GM18867 (cell line): ENCODE measurements at regions not wholly inside any gene's neighbourhood (a gene's known extent, or its start where the extent isn't known, plus 50 kb on each side); places are given as distances from the start of the nearest gene placed in this dataset.
A peak's percentile ranks its signal among the peaks of the same experiment; 100 is the strongest.

Experiments
- ATAC-seq: cut with Tn5 transposase; IDR thresholded peaks from one replicate; pipeline ENCODE4 v1.9.1; 2021; ENCODE audit warnings: mild to moderate bottlenecking, moderate library complexity; ENCODE audit not compliant: unreplicated experiment

- ATAC-seq, result peak; percentile 99
Measured at GRCh38 chr9:84123648-84124406, 143.2 kb downstream of the RMI1 start.

DNA sequence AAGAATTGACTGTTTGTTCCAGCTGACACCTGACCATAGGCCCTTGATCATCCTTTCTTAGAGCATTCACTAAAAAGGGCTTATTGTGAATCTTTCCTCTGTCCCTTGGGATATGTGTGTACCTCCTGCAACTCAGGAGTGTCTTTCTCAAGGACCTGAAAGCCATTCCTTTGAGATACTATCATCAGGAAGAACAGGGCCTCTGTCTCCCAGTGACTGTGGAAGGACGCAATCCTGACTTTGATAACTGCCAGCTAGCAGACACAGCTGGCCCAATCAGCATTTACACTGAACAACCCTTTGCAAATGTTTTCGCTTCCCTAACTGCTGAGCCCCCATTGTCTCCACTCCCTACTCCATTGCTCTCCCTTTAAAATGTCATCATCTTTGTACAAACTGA, 144.4 kb downstream of the RMI1 start:
- ATAC-seq, result no peak

- no peak for ATAC-seq
Measured at GRCh38 chr9:84129529-84129928, 148.9 kb downstream of the RMI1 start.

DNA sequence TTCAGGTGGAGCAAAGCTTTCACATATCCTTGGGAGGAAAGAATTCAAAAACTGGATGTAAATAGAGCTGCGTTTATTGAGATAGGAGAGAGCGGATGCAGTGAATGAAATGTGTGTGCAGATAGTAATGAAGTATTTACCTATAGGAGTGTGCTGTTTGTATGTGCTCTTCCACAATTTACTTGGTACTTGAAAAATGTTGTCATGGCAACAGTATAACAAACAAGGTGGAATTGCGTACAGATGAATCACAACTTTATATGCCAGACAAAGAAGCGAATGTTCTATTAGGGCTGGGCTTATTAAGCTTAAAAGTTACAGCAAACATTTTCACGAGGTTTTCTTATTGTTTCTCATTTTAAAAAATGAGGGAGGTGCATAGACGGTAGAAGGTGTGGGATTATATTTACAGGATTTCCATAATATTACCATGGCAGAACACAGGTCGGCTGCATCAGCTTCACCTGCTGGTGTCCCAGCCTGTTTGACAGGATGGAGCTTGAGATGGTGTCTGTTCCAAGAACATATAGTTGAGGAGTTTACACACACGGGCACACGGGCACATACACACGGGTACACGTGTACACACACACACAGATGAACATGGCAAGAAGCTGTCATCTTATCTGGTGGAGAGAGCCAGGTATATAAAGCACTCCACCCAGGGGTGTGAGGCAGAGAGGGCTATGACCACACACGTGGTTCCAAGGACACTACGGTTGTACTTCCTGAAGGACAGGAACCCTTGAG, 155.7 kb downstream of the RMI1 start:
- no peak for ATAC-seq

- ATAC-seq, result no peak
Measured at GRCh38 chr9:84137968-84138367, 157.4 kb downstream of the RMI1 start.

- ATAC-seq, result no peak
Measured at GRCh38 chr9:84138541-84138940, 157.9 kb downstream of the RMI1 start.

DNA sequence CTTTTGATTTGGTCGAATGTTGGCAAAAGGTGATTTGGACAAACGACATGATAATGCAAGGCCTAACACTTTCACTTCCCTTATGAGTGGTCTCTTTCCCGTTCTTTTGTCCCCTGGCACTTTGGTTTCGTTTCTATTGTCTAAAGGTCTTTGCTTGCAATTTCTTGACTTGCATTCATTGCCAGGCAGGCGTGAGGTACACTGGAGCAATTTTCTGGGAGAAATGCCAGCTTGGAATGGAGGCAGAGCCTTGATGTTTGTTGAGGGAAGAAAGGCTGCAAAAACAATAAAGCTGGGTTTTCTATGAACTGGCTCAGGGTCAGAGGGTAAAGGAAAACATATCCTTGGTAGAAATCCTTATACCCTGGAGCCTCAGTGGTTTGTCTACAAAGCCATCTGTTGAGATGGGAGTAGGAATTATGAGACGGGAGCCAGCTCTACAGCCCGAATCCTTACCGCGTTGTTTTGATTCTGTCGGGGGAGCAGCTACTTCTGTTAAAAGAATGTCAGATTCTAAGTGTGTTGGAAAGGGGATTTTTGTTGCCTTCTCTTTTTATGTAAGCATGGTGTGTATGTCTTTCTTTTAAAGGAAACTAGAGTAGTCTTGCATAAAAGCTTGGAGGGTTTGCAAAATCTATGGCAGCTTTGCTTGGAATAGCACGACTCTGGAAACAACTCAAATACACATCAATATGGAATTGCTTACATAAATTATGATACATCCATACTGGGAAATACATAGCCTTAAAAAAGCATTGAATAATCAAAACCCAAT, 158.9 kb downstream of the RMI1 start:
- no peak for ATAC-seq

GRCh38 chr9:84140535-84141101, 160.0 kb downstream of the RMI1 start:
- peak; percentile 62 for ATAC-seq

DNA sequence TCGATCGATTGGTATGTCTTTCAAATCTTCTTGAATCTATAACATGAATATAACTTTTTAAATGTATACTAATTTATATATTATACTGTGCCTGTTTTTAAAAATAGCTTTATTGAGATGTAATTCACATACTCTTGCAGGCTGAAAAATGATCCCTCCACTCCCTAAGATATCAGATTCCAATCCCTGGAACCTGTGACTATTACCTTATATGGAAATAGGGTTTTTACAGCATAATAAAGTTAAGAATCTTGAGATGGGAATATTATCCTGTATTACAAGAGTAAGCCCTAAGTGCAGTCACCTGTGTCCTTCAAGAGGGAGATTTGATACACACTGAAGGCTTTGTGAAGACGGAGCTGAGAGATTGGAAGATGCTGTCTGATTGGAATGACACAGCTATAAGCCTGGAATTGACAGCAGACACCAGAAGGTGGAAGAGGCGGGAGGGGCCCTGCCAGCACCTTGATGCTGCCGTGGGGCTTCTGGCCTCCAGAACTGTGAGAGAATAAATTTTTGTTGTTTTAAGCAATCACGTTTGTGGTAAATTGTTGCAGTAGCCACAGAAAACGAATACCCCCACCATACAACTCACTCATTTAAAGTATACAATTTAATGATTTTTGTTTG, 161.3 kb downstream of the RMI1 start:
- no peak for ATAC-seq

- no peak for ATAC-seq
Measured at GRCh38 chr9:84145031-84145430, 164.4 kb downstream of the RMI1 start.

GRCh38 chr9:84145780-84146179, 165.2 kb downstream of the RMI1 start:
- no peak for ATAC-seq

DNA sequence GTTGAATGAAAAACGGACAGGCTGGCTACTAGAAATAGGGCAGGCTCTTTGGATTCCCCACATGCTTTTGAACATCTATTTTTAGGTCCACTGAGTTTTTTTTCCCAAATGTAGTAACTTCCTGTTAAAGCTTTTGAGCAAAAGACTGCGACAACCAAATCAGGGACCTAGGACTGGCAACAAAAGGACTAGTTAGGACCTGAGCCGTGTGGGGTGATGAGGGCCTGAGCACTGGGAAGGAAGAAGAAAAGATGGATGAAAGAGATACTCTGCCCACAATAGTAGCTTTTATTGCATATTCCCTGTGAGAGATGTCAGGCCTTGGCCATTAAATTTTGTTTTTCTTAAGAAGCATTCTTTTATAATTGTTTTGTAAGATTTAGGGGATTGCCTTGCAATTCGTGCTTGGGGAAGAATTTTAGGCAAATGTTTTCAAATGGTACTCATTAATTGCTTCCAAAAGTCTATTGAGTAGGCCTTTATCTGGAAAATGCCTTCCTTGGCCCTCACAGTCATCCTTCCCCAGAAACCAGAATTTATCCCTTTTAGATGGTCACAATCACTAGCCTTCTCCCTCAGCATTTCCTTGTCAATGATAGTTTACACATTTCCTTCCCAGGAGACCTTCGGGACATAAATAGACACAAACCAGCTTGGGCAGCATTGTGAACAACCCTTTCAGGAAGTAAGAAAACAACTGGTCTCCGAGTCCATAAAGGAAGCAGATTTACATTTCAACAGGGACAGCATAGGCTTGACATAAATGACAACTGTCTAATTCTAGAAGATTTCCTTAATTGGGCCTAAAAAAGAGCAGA, 166.5 kb downstream of the RMI1 start:
- ATAC-seq, result no peak

- ATAC-seq, result no peak
Measured at GRCh38 chr9:84151236-84151635, 170.6 kb downstream of the RMI1 start.

DNA sequence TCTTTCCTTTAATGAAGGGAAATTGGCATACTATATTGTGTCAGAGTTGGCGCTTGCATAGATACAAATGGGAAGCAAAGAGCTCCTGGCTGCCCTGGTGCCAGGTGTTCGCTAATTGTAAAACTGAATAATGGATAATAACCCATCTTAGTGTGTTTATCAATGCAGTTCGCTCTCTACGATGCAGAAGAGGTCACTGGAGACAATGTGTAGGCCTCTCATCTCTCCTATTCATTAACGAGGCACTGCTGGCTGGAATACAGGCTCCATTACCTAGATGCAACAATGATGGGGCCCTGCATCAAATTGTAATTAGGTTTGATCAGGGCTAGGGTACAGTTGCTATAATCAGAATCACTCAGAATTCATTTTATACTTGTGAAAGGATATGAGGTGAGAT, 171.0 kb downstream of the RMI1 start:
- ATAC-seq, result no peak

GRCh38 chr9:84152204-84152603, 171.6 kb downstream of the RMI1 start:
- no peak for ATAC-seq

DNA sequence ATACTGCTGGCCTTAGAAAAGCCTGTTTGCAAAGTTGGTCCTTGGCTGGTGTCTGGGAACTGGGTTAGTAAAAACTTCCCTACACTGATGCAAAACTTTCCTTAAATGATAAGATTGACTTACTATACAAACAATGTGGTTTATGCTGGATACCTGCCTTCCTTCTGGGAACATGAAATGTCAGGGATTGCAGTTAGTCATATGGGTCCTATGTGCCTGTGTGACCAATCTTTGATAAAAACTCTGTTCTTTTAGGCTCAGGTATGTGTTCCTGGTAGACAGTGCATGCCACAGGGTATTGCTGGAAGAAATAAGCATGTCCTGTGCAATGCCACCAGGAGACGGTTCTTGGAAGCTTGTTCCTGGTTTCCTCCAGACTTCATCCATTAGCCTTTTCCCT, 173.3 kb downstream of the RMI1 start:
- ATAC-seq, result no peak

GRCh38 chr9:84154320-84154719, 173.7 kb downstream of the RMI1 start:
- no peak for ATAC-seq

- no peak for ATAC-seq
Measured at GRCh38 chr9:84163052-84163650, 177.4 kb downstream of the SLC28A3 start.

- ATAC-seq, result no peak
Measured at GRCh38 chr9:84166891-84167290, 173.7 kb downstream of the SLC28A3 start.

- no peak for ATAC-seq
Measured at GRCh38 chr9:84169240-84169639, 171.3 kb downstream of the SLC28A3 start.
